HG03139 (cell line): ENCODE measurements at regions not wholly inside any gene's neighbourhood (a gene's known extent, or its start where the extent isn't known, plus 50 kb on each side); places are given as distances from the start of the nearest gene placed in this dataset.

Experiments used
- ATAC-seq: cut with Tn5 transposase; IDR thresholded peaks from one replicate; pipeline ENCODE4 v1.9.1; 2021; ENCODE audit not compliant: unreplicated experiment

- no peak for ATAC-seq
Measured at GRCh38 chr17:33511670-33512069, 218.6 kb upstream of the ASIC2 start.

- ATAC-seq: no peak
Measured at GRCh38 chr17:33512113-33512512, 219.0 kb upstream of the ASIC2 start.

- ATAC-seq: no peak
Measured at GRCh38 chr17:33513769-33514168, 220.7 kb upstream of the ASIC2 start.

GRCh38 chr17:33514369-33514768 is 221.3 kb upstream of the ASIC2 start:
- ATAC-seq: no peak

GRCh38 chr17:33515974-33516373 is 222.9 kb upstream of the ASIC2 start:
- ATAC-seq: no peak

GRCh38 chr17:33516645-33517044 is 223.6 kb upstream of the ASIC2 start:
- ATAC-seq: no peak

- no peak for ATAC-seq
Measured at GRCh38 chr17:33517746-33518145, 224.7 kb upstream of the ASIC2 start.

GRCh38 chr17:33519692-33520091 is 226.6 kb upstream of the ASIC2 start:
- ATAC-seq: no peak

- no peak for ATAC-seq
Measured at GRCh38 chr17:33520426-33521330, 227.6 kb upstream of the ASIC2 start.

- ATAC-seq: no peak
Measured at GRCh38 chr17:33521784-33522183, 228.7 kb upstream of the ASIC2 start.

GRCh38 chr17:33522623-33523022 is 229.5 kb upstream of the ASIC2 start:
- no peak for ATAC-seq

GRCh38 chr17:33523577-33523981 is 230.5 kb upstream of the ASIC2 start:
- ATAC-seq: no peak

GRCh38 chr17:33525186-33525585 is 232.1 kb upstream of the ASIC2 start:
- no peak for ATAC-seq

- no peak for ATAC-seq
Measured at GRCh38 chr17:33526717-33527116, 233.6 kb upstream of the ASIC2 start.

GRCh38 chr17:33527290-33527689 is 234.2 kb upstream of the ASIC2 start:
- no peak for ATAC-seq

GRCh38 chr17:33528846-33529245 is 235.8 kb upstream of the ASIC2 start:
- ATAC-seq: no peak

GRCh38 chr17:33529816-33530215 is 236.7 kb upstream of the ASIC2 start:
- no peak for ATAC-seq

- ATAC-seq: no peak
Measured at GRCh38 chr17:33531311-33531710, 238.2 kb upstream of the ASIC2 start.

GRCh38 chr17:33534087-33534486 is 241.0 kb upstream of the ASIC2 start:
- no peak for ATAC-seq

- ATAC-seq: no peak
Measured at GRCh38 chr17:33545124-33545523, 252.0 kb upstream of the ASIC2 start.

- no peak for ATAC-seq
Measured at GRCh38 chr17:33550261-33550660, 257.2 kb upstream of the ASIC2 start.

GRCh38 chr17:33551075-33551474 is 258.0 kb upstream of the ASIC2 start:
- no peak for ATAC-seq

GRCh38 chr17:33551911-33552310 is 258.8 kb upstream of the ASIC2 start:
- no peak for ATAC-seq
